ENCODE measurements at regions not wholly inside any gene's neighbourhood (a gene's known extent, or its start where the extent isn't known, plus 50 kb on each side); places are given as distances from the start of the nearest gene placed in this dataset.
"Not testable (repeated sequence)": the region's sequence is repeated elsewhere in the genome, so short reads cannot be mapped to it uniquely, and the experiment has no call there.

DNA sequence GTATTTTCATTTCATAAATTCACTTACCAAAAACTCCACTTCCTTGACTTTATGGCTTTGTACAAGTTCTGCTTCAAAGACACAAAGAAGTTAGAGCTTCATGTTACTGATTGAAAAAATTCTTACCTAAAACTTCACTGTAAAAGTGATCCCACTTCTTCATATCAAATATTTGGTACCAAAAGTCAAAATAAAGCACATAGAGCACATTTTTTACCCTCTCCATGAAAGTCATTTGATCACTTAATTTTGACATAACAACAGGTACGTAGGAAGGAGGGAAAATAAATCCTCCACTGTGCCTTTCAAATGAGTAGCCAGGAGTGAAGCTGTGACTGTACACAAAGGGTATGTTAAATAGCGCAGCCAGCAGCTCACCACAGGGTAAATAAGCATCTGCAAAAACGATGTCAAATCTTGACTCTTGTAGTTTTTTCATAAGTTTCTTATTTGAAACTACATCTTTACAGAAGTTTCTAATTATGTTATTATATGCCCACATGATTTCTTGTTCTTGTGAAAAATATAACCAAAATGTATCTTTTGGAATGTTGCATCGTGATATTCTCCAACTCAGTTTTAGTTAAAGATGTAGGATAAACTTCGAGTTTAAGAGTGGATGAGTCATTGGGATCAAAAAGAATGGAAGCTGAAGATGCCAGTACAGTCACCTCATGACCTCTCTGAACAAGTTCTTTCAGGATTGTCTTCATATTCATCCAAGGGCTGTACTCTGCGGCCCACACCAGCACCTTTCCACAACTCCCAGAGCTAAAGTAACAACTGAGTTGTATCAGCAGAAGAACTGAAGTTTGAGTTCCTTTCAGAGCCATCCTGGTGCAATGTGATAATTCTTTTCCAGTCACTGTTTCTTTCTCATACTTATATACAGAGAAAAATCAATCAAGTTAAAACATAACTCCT is 68.2 kb upstream of the UGT2A3 start (continued):
- TF ChIP-seq, protein P1, sequence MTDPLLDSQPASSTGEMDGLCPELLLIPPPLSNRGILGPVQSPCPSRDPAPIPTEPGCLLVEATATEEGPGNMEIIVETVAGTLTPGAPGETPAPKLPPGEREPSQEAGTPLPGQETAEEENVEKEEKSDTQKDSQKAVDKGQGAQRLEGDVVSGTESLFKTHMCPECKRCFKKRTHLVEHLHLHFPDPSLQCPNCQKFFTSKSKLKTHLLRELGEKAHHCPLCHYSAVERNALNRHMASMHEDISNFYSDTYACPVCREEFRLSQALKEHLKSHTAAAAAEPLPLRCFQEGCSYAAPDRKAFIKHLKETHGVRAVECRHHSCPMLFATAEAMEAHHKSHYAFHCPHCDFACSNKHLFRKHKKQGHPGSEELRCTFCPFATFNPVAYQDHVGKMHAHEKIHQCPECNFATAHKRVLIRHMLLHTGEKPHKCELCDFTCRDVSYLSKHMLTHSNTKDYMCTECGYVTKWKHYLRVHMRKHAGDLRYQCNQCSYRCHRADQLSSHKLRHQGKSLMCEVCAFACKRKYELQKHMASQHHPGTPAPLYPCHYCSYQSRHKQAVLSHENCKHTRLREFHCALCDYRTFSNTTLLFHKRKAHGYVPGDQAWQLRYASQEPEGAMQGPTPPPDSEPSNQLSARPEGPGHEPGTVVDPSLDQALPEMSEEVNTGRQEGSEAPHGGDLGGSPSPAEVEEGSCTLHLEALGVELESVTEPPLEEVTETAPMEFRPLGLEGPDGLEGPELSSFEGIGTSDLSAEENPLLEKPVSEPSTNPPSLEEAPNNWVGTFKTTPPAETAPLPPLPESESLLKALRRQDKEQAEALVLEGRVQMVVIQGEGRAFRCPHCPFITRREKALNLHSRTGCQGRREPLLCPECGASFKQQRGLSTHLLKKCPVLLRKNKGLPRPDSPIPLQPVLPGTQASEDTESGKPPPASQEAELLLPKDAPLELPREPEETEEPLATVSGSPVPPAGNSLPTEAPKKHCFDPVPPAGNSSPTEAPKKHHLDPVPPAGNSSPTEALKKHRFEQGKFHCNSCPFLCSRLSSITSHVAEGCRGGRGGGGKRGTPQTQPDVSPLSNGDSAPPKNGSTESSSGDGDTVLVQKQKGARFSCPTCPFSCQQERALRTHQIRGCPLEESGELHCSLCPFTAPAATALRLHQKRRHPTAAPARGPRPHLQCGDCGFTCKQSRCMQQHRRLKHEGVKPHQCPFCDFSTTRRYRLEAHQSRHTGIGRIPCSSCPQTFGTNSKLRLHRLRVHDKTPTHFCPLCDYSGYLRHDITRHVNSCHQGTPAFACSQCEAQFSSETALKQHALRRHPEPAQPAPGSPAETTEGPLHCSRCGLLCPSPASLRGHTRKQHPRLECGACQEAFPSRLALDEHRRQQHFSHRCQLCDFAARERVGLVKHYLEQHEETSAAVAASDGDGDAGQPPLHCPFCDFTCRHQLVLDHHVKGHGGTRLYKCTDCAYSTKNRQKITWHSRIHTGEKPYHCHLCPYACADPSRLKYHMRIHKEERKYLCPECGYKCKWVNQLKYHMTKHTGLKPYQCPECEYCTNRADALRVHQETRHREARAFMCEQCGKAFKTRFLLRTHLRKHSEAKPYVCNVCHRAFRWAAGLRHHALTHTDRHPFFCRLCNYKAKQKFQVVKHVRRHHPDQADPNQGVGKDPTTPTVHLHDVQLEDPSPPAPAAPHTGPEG (CRISPR knock-in tag; IDR thresholded peaks at IDR 0.05): peak; percentile 20; the same call in 1 of the 2 replicates
- TF ChIP-seq, protein P2, sequence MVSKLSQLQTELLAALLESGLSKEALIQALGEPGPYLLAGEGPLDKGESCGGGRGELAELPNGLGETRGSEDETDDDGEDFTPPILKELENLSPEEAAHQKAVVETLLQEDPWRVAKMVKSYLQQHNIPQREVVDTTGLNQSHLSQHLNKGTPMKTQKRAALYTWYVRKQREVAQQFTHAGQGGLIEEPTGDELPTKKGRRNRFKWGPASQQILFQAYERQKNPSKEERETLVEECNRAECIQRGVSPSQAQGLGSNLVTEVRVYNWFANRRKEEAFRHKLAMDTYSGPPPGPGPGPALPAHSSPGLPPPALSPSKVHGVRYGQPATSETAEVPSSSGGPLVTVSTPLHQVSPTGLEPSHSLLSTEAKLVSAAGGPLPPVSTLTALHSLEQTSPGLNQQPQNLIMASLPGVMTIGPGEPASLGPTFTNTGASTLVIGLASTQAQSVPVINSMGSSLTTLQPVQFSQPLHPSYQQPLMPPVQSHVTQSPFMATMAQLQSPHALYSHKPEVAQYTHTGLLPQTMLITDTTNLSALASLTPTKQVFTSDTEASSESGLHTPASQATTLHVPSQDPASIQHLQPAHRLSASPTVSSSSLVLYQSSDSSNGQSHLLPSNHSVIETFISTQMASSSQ (IDR thresholded peaks at IDR 0.05; ENCODE audit: low read depth): peak; percentile 91
- TF ChIP-seq, protein P2 (CRISPR knock-in tag; IDR thresholded peaks at IDR 0.05; ENCODE audit: borderline replicate concordance): peak; percentile 66; the same call in 1 of the 2 replicates
- TF ChIP-seq ZNF160 (CRISPR knock-in tag; IDR thresholded peaks at IDR 0.05): 0 out of 2 replicates have a peak, but pooled peaks have one; percentile 6
- TF ChIP-seq MED8 (CRISPR knock-in tag; IDR thresholded peaks at IDR 0.05; ENCODE audit: insufficient replicate concordance): peak; percentile 90
- TF ChIP-seq, protein P3, sequence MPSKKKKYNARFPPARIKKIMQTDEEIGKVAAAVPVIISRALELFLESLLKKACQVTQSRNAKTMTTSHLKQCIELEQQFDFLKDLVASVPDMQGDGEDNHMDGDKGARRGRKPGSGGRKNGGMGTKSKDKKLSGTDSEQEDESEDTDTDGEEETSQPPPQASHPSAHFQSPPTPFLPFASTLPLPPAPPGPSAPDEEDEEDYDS (CRISPR knock-in tag; IDR thresholded peaks at IDR 0.05): peak; percentile 89
- TF ChIP-seq FOXA1 (IDR thresholded peaks at IDR 0.05): not testable (repeated sequence)
- TF ChIP-seq FOXA1 (CRISPR knock-in tag; IDR thresholded peaks at IDR 0.05): peak; percentile 68
- TF ChIP-seq, protein P4, sequence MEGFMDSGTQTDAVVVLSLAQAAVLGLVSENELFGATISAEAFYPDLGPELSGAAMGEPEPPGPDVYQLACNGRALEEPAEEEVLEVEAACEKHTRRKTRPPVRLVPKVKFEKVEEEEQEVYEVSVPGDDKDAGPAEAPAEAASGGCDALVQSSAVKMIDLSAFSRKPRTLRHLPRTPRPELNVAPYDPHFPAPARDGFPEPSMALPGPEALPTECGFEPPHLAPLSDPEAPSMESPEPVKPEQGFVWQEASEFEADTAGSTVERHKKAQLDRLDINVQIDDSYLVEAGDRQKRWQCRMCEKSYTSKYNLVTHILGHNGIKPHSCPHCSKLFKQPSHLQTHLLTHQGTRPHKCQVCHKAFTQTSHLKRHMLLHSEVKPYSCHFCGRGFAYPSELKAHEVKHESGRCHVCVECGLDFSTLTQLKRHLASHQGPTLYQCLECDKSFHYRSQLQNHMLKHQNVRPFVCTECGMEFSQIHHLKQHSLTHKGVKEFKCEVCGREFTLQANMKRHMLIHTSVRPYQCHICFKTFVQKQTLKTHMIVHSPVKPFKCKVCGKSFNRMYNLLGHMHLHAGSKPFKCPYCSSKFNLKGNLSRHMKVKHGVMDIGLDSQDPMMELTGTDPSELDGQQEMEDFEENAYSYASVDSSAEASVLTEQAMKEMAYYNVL (CRISPR knock-in tag; IDR thresholded peaks at IDR 0.05; ENCODE audit: borderline replicate concordance): peak; percentile 78; the same call in 1 of the 2 replicates
- TF ChIP-seq THAP11 (CRISPR knock-in tag; IDR thresholded peaks at IDR 0.05): peak; percentile 28; the same call in 1 of the 2 replicates
- peak; percentile 45; the same call in 1 of the 2 replicates for TF ChIP-seq ZNF205 (CRISPR knock-in tag; IDR thresholded peaks at IDR 0.05)
- TF ChIP-seq TOE1 (CRISPR knock-in tag; IDR thresholded peaks at IDR 0.05): peak; percentile 30; the same call in 1 of the 2 replicates
- TF ChIP-seq SP140L (CRISPR knock-in tag; IDR thresholded peaks at IDR 0.05; ENCODE audit: borderline replicate concordance): 0 out of 2 replicates have a peak, but pooled peaks have one; percentile 48
- TF ChIP-seq ZSCAN20 (CRISPR knock-in tag; IDR thresholded peaks at IDR 0.05; ENCODE audit: borderline replicate concordance): 0 out of 2 replicates have a peak, but pooled peaks have one; percentile 32
- TF ChIP-seq ZKSCAN8 (CRISPR knock-in tag; IDR thresholded peaks at IDR 0.05; ENCODE audit: borderline replicate concordance): 0 out of 2 replicates have a peak, but pooled peaks have one; percentile 40
- TF ChIP-seq POLR2A (IDR thresholded peaks at IDR 0.05; ENCODE audit: insufficient read depth in 1 of 2, low read depth in 2 of 2, low read length in 2 of 2): peak; percentile 70 to 77

Measured in HepG2 (cell line).